Lung (tissue), 11 donors: ENCODE measurements at regions not wholly inside any gene's neighbourhood (a gene's known extent, or its start where the extent isn't known, plus 50 kb on each side); places are given as distances from the start of the nearest gene placed in this dataset.

ENCODE experiments used
- ATAC-seq: fragments of 200-7000 bp; cut with Tn5 transposase; one replicate; pipeline ENCODE4 v1.9.1; 2020; ENCODE audit warnings: moderate number of reproducible peaks; ENCODE audit not compliant: insufficient read depth, low FRiP score
- DNase-seq, 3 donors: peaks; one replicate each; pipeline ENCODE4 v3.0.0-alpha.2; 2013 to 2017
- H3K27ac ChIP-seq, 2 donors: one replicate each; pipeline ENCODE4 v1.5.1; 2013; ENCODE audit warnings: mild to moderate bottlenecking in 2 of 2, moderate library complexity in 2 of 2, control low read depth in 1 of 2, inconsistent platforms in 1 of 2, low read depth in 1 of 2, low read length in 1 of 2
- H3K27me3 ChIP-seq, 3 donors: one replicate each; pipeline ENCODE4 v1.5.1; 2013; ENCODE audit warnings: low read length in 2 of 3; ENCODE audit not compliant: control insufficient read depth in 3 of 3, insufficient read depth in 3 of 3
- H3K36me3 ChIP-seq, 4 donors: one replicate each; pipeline ENCODE4 v1.5.1; 2013; ENCODE audit warnings: low read length in 4 of 4, mild to moderate bottlenecking in 1 of 4, moderate library complexity in 1 of 4; ENCODE audit not compliant: control insufficient read depth in 4 of 4, insufficient read depth in 4 of 4
- H3K4me1 ChIP-seq, 5 donors: one replicate each; pipeline ENCODE4 v1.5.1; 2013; ENCODE audit warnings: low read length in 5 of 5, mild to moderate bottlenecking in 2 of 5, moderate library complexity in 1 of 5; ENCODE audit not compliant: control insufficient read depth in 5 of 5, insufficient read depth in 5 of 5
- H3K4me3 ChIP-seq: one replicate; pipeline ENCODE4 v1.5.1; 2013; ENCODE audit warnings: mild to moderate bottlenecking, control low read depth, moderate library complexity
- H3K9ac ChIP-seq, 2 donors: one replicate each; pipeline ENCODE4 v1.5.1; 2013; ENCODE audit warnings: low read length in 2 of 2, control low read depth in 1 of 2; ENCODE audit not compliant: insufficient read depth in 1 of 2
- H3K9me3 ChIP-seq, 4 donors: one replicate each; pipeline ENCODE4 v1.5.1; 2013; ENCODE audit warnings: low read length in 3 of 4, mild to moderate bottlenecking in 1 of 4, moderate library complexity in 1 of 4; ENCODE audit not compliant: control insufficient read depth in 4 of 4, insufficient read depth in 3 of 4
- WGBS, 2 donors: extraction: QIAGEN DNeasy Blood & Tissue Kit; methylation state at CpG; one replicate each; pipeline ENCODE4 v1.1.7; 2013; 5-methylcytosine and 5-hydroxymethylcytosine counted together
- TF ChIP-seq, protein P1 (sequence below): IDR thresholded peaks from 2 replicates; pipeline ENCODE4 v1.5.1; 2012; ENCODE audit warnings: mild to moderate bottlenecking; ENCODE audit errors: control extremely low read depth, extremely low read depth
- donor health status: control.
- donor health status: control.
- donor health status: Bipolar disorder and iron deficiency.
- donor health status: healthy.
- donor health status: DM: yes; HTN: yes; CAD: no.

DNA sequence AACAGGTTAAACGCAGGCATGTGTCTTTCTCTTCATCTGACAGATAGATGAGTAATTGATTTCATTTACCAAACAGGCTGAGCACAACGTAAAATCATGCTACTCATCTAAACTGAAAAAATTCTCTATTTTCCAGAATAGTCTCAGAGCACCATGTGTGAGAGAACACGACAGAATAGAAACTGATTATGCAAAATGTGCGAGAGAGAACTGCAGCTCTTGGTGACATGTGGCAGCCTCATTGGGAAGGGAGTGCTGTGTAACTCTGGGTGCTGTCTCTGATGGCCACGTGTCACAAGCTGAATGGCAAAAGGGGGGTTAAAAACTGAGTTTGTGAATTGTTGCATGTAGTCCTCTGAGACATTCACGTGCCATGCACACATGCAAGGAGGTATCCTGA lies 143.7 kb upstream of the ATXN1 start:
- Histone ChIP-seq H3K36me3 (no peaks in the 10 kb centered on the region), H3K27ac (no peak overlapping the region), H3K4me1 (peaks cover 0 to 32% (median 6%) of the 10 kb centered on the region in 5 donors), H3K4me3 (no peak overlapping the region), H3K9me3 (no peaks in the 10 kb centered on the region), H3K27me3 (no peaks in the 10 kb centered on the region), H3K9ac (no peak overlapping the region)
- ATAC-seq: no peak
- 82 to 89% methylated on average over 6 of the region's 6 CpGs for WGBS, 2 donors
- no peak for DNase-seq
- TF ChIP-seq, protein P1, sequence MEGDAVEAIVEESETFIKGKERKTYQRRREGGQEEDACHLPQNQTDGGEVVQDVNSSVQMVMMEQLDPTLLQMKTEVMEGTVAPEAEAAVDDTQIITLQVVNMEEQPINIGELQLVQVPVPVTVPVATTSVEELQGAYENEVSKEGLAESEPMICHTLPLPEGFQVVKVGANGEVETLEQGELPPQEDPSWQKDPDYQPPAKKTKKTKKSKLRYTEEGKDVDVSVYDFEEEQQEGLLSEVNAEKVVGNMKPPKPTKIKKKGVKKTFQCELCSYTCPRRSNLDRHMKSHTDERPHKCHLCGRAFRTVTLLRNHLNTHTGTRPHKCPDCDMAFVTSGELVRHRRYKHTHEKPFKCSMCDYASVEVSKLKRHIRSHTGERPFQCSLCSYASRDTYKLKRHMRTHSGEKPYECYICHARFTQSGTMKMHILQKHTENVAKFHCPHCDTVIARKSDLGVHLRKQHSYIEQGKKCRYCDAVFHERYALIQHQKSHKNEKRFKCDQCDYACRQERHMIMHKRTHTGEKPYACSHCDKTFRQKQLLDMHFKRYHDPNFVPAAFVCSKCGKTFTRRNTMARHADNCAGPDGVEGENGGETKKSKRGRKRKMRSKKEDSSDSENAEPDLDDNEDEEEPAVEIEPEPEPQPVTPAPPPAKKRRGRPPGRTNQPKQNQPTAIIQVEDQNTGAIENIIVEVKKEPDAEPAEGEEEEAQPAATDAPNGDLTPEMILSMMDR: no peak

GRCh38 chr6:16903470-16903869 lies 142.2 kb upstream of the ATXN1 start:
- 32 to 47% methylated on average over 7 of the region's 7 CpGs for WGBS, 2 donors
- no peak overlapping the region for H3K4me3 ChIP-seq
- H3K27ac ChIP-seq: no peak overlapping the region
- no peaks in the 10 kb centered on the region for H3K27me3 ChIP-seq
- no peaks in the 10 kb centered on the region for H3K9me3 ChIP-seq
- peak; percentile 19 for ATAC-seq
- DNase-seq: peak in 1 of 3 donors; percentile 32
- no peak overlapping the region for H3K9ac ChIP-seq
- no peaks in the 10 kb centered on the region for H3K36me3 ChIP-seq
- TF ChIP-seq, protein P1: no peak
- H3K4me1 ChIP-seq: peaks cover 0 to 32% (median 6%) of the 10 kb centered on the region in 5 donors

DNA sequence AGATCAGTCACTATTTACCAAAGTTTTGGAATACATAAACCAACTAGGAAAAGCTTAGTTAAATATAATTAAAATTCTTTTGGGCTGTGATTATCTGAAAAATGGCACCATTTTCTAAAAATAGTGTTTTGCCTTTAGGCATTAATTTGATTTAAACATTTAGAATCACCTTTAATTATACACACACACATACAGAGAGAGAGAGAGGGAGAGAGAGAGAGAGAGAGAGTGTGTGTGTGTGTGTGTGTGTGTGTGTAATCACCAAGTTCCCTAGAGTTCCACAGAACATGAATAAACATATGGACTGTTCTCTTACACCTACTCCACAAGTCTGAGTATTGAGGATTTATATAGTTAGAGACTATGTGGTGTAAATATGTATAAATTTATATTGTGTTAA lies 141.2 kb upstream of the ATXN1 start:
- Histone ChIP-seq H3K4me3 (no peak overlapping the region), H3K9ac (no peak overlapping the region), H3K9me3 (no peaks in the 10 kb centered on the region), H3K36me3 (no peaks in the 10 kb centered on the region), H3K4me1 (peaks cover 0 to 32% (median 6%) of the 10 kb centered on the region in 5 donors), H3K27ac (no peak overlapping the region), H3K27me3 (no peaks in the 10 kb centered on the region)
- DNase-seq (peak in 1 of 3 donors; percentile 39), ATAC-seq (no peak)
- TF ChIP-seq, protein P1: no peak

- 23 to 50% methylated on average over 3 of the region's 3 CpGs for WGBS, 2 donors
These were observed 140.5 kb upstream of the ATXN1 start for GRCh38 chr6:16901782-16902181.

More at GRCh38 chr6:16901782-16902181, 140.5 kb upstream of the ATXN1 start:
- ATAC-seq (no peak), DNase-seq (peak; percentile 92 to 95 (median 95))
- H3K9me3 ChIP-seq: no peaks in the 10 kb centered on the region
- H3K4me1 ChIP-seq: peaks cover 0 to 32% (median 6%) of the 10 kb centered on the region in 5 donors
- no peak overlapping the region for H3K4me3 ChIP-seq
- H3K27ac ChIP-seq: no peak overlapping the region
- H3K27me3 ChIP-seq: no peaks in the 10 kb centered on the region
- TF ChIP-seq, protein P1: no peak
- no peak overlapping the region for H3K9ac ChIP-seq
- no peaks in the 10 kb centered on the region for H3K36me3 ChIP-seq
